ENCODE measurements at regions not wholly inside any gene's neighbourhood (a gene's known extent, or its start where the extent isn't known, plus 50 kb on each side); places are given as distances from the start of the nearest gene placed in this dataset.

DNA sequence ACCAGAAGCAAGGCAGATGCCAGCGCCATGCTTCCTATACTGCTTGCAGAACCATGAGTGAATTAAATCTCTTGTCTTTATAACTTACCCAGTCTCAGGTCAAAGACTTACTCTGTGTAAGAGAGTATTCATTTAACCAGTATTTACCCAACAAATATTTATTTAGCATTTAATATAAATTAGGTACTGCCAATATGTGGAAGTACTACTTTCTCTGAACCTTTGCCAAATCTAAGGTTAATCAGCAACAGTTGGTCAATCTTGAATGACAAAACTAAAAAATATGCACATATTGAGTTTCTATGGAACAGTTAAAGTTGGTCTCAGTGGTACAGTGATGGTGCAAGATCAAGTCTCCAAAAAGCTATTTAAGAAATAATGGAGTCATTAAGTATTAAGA is 155.9 kb upstream of the CCNG1 start:
- Mint-ChIP-seq H3K4me3 (ENCODE audit: low read depth, unreplicated experiment) (no peak overlapping the region), H3K36me3 (ENCODE audit: insufficient read depth, unreplicated experiment) (no peaks in the 10 kb centered on the region), H3K4me1 (ENCODE audit: low read depth, unreplicated experiment) (no peaks in the 10 kb centered on the region), H3K27ac (ENCODE audit: unreplicated experiment) (no peak overlapping the region), H3K9me3 (ENCODE audit: low read depth, unreplicated experiment) (peaks cover 14% of the 10 kb centered on the region), H3K27me3 (ENCODE audit: unreplicated experiment) (no peaks in the 10 kb centered on the region)
- DNase-seq: no peak
- BruUV-seq (replicated peaks): no TSS peak
- TF ChIP-seq, protein P1, sequence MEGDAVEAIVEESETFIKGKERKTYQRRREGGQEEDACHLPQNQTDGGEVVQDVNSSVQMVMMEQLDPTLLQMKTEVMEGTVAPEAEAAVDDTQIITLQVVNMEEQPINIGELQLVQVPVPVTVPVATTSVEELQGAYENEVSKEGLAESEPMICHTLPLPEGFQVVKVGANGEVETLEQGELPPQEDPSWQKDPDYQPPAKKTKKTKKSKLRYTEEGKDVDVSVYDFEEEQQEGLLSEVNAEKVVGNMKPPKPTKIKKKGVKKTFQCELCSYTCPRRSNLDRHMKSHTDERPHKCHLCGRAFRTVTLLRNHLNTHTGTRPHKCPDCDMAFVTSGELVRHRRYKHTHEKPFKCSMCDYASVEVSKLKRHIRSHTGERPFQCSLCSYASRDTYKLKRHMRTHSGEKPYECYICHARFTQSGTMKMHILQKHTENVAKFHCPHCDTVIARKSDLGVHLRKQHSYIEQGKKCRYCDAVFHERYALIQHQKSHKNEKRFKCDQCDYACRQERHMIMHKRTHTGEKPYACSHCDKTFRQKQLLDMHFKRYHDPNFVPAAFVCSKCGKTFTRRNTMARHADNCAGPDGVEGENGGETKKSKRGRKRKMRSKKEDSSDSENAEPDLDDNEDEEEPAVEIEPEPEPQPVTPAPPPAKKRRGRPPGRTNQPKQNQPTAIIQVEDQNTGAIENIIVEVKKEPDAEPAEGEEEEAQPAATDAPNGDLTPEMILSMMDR (IDR thresholded peaks at IDR 0.05; ENCODE audit: unreplicated experiment): no peak
- CTCF ChIA-PET: no interaction called here
- intact Hi-C loops (cut with micrococcal nuclease; ENCODE audit: unreplicated experiment): no loop called here

- TF ChIP-seq, protein P1 (IDR thresholded peaks at IDR 0.05; ENCODE audit: unreplicated experiment): no peak
- no peaks in the 10 kb centered on the region for H3K9me3 Mint-ChIP-seq (ENCODE audit: low read depth, unreplicated experiment)
- BruUV-seq (replicated peaks): no TSS peak
- CTCF ChIA-PET: no interaction called here
- no peak overlapping the region for H3K27ac Mint-ChIP-seq (ENCODE audit: unreplicated experiment)
- no peaks in the 10 kb centered on the region for H3K36me3 Mint-ChIP-seq (ENCODE audit: insufficient read depth, unreplicated experiment)
- DNase-seq: no peak
- H3K4me1 Mint-ChIP-seq (ENCODE audit: low read depth, unreplicated experiment): no peaks in the 10 kb centered on the region
- intact Hi-C loops (cut with micrococcal nuclease; ENCODE audit: unreplicated experiment): no loop called here
- H3K27me3 Mint-ChIP-seq (ENCODE audit: unreplicated experiment): no peaks in the 10 kb centered on the region
- no peak overlapping the region for H3K4me3 Mint-ChIP-seq (ENCODE audit: low read depth, unreplicated experiment)
These were observed 143.6 kb upstream of the CCNG1 start for GRCh38 chr5:163293836-163294235.

DNA sequence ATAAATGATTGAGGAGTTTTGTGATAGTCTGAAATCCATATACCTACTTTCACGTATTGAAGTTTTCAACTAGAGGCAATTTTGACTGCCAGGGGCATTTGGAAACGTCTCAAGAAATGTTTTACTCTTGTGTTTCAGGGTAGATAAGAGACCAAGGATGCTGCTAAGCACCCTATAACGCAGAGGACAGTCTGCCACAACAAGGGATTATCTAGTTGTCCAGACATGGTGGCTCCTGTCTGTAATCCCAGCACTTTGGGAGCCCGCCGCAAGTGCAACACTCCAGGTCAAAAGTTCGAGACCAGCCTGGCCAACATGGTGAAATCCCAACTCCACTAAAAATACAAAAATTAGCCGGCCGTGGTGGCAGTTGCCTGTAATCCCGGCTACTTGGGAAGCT is 133.7 kb upstream of the CCNG1 start:
- TF ChIP-seq, protein P1 (IDR thresholded peaks at IDR 0.05; ENCODE audit: unreplicated experiment): no peak
- Mint-ChIP-seq H3K36me3 (ENCODE audit: insufficient read depth, unreplicated experiment) (no peaks in the 10 kb centered on the region), H3K27me3 (ENCODE audit: unreplicated experiment) (no peaks in the 10 kb centered on the region), H3K4me1 (ENCODE audit: low read depth, unreplicated experiment) (no peaks in the 10 kb centered on the region), H3K9me3 (ENCODE audit: low read depth, unreplicated experiment) (peaks cover 6% of the 10 kb centered on the region), H3K27ac (ENCODE audit: unreplicated experiment) (no peak overlapping the region), H3K4me3 (ENCODE audit: low read depth, unreplicated experiment) (no peak overlapping the region)
- no TSS peak for BruUV-seq (replicated peaks)
- intact Hi-C loops (cut with micrococcal nuclease; ENCODE audit: unreplicated experiment): no loop called here
- no peak for DNase-seq
- CTCF ChIA-PET: no interaction called here

DNA sequence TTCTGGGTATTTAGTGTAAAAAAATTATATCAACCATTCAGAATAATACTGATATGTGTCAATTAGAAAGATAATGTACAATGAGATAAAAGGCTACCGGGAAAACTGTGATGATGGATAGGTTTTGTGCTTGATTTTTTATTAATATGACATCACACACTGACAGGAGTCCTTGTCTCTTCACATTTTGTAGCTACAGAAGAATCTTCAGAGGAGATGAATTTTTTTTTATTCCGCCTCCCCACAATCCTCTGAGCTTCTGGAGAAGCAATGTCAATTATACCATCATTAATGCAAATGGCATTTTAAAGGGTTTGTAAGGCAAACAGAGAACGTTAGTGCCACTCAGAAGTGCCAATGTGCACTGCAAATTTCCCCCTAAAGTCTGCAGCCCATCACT is 131.7 kb upstream of the CCNG1 start:
- TF ChIP-seq, protein P1 (IDR thresholded peaks at IDR 0.05; ENCODE audit: unreplicated experiment): no peak
- intact Hi-C loops (cut with micrococcal nuclease; ENCODE audit: unreplicated experiment): loop anchor here (1.0 kb wide), 1 partner anchor 103 kb away; no protein-coding TSS in a partner anchor
- CTCF ChIA-PET: interaction anchor here (1.9 kb wide), 1 partner anchor 103 kb away, joined by 21 read pairs; no protein-coding TSS in a partner anchor
- Mint-ChIP-seq H3K27me3 (ENCODE audit: unreplicated experiment) (no peaks in the 10 kb centered on the region), H3K36me3 (ENCODE audit: insufficient read depth, unreplicated experiment) (no peaks in the 10 kb centered on the region), H3K9me3 (ENCODE audit: low read depth, unreplicated experiment) (peaks cover 6% of the 10 kb centered on the region), H3K4me1 (ENCODE audit: low read depth, unreplicated experiment) (no peaks in the 10 kb centered on the region), H3K4me3 (ENCODE audit: low read depth, unreplicated experiment) (no peak overlapping the region), H3K27ac (ENCODE audit: unreplicated experiment) (no peak overlapping the region)
- no peak for DNase-seq
- no TSS peak for BruUV-seq (replicated peaks)

All from Calu3 (cell line).